NCI-H2227 (cell line): ENCODE measurements at regions not wholly inside any gene's neighbourhood (a gene's known extent, or its start where the extent isn't known, plus 50 kb on each side); places are given as distances from the start of the nearest gene placed in this dataset.
"Not testable (repeated sequence)": the region's sequence is repeated elsewhere in the genome, so short reads cannot be mapped to it uniquely, and the experiment has no call there.

Source experiments
- DNase-seq: peaks from one replicate; lab custom pipeline; 2025; ENCODE audit not compliant: unreplicated experiment; lab: John Stamatoyannopoulos, UW

GRCh38 chr12:54716261-54716660, 68.1 kb upstream of the DCD start:
- DNase-seq = no peak

GRCh38 chr12:54713876-54714275, 65.7 kb upstream of the DCD start:
- DNase-seq = not testable (repeated sequence)

GRCh38 chr12:54711669-54712068, 63.5 kb upstream of the DCD start:
- no peak for DNase-seq

GRCh38 chr12:54708826-54709225, 60.7 kb upstream of the DCD start:
- DNase-seq = no peak

- DNase-seq = no peak
Observed at GRCh38 chr12:54704202-54704601, 56.0 kb upstream of the DCD start.

- peak; percentile 22 for DNase-seq
Observed at GRCh38 chr12:54701940-54702592, 53.9 kb upstream of the DCD start.

- no peak for DNase-seq
Observed at GRCh38 chr12:54700849-54701248, 52.7 kb upstream of the DCD start.

GRCh38 chr12:54700301-54700700, 52.1 kb upstream of the DCD start:
- no peak for DNase-seq
